Ovary (tissue), 3 donors: ENCODE measurements at regions not wholly inside any gene's neighbourhood (a gene's known extent, or its start where the extent isn't known, plus 50 kb on each side); places are given as distances from the start of the nearest gene placed in this dataset.

Experiments
- CTCF ChIP-seq, 3 donors: fragments of 450-650 bp in 2 of 3; fragments of 200-600 bp in 1 of 3; IDR thresholded peaks; one replicate each; pipeline versions ENCODE4 v1.5.1 to v1.8.0; 2016 to 2022; ENCODE audit warnings: antibody characterized with exemption in 3 of 3, mild to moderate bottlenecking in 1 of 3
- EP300 ChIP-seq: sonication (generic); formaldehyde crosslinking; IDR thresholded peaks from one replicate; pipeline ENCODE4 v1.6.1; 2017; ENCODE audit warnings: antibody characterized with exemption
- POLR2A ChIP-seq: fragments of 450-650 bp; IDR thresholded peaks from one replicate; pipeline ENCODE4 v1.6.1; 2017; ENCODE audit warnings: antibody characterized with exemption, mild to moderate bottlenecking, moderate library complexity
- donor health status: DM: no; HTN: no; CAD: no.

GRCh38 chr4:175290401-175290800 lies 372.2 kb downstream of the ADAM29 start:
- TF ChIP-seq POLR2A: no peak
- TF ChIP-seq CTCF (IDR thresholded peaks at IDR 0.05): no peak
- TF ChIP-seq EP300: no peak
